GM19099 (cell line): ENCODE measurements at regions not wholly inside any gene's neighbourhood (a gene's known extent, or its start where the extent isn't known, plus 50 kb on each side); places are given as distances from the start of the nearest gene placed in this dataset.

Experiments used
- POLR2A ChIP-seq: IDR thresholded peaks from 3 replicates; pipeline ENCODE4 v1.6.1; 2011; ENCODE audit warnings: low read depth; ENCODE audit not compliant: insufficient read length; ENCODE audit errors: extremely low read depth

GRCh38 chr14:58972233-58973017 is 216.0 kb upstream of the DAAM1 start:
- TF ChIP-seq POLR2A, result no peak

- TF ChIP-seq POLR2A, result no peak
Observed at GRCh38 chr14:58977366-58977765, 211.1 kb upstream of the DAAM1 start.

- TF ChIP-seq POLR2A, result no peak
Observed at GRCh38 chr14:58978343-58978742, 210.1 kb upstream of the DAAM1 start.

GRCh38 chr14:58979325-58979724 is 209.1 kb upstream of the DAAM1 start:
- TF ChIP-seq POLR2A, result no peak

- TF ChIP-seq POLR2A, result no peak
Observed at GRCh38 chr14:58981840-58982239, 206.6 kb upstream of the DAAM1 start.

GRCh38 chr14:58985786-58986185 is 202.7 kb upstream of the DAAM1 start:
- TF ChIP-seq POLR2A, result no peak

GRCh38 chr14:58987591-58987990 is 200.9 kb upstream of the DAAM1 start:
- TF ChIP-seq POLR2A, result no peak

GRCh38 chr14:58992935-58993334 is 195.5 kb upstream of the DAAM1 start:
- TF ChIP-seq POLR2A, result no peak

- no peak for TF ChIP-seq POLR2A
Observed at GRCh38 chr14:58994130-58994529, 194.3 kb upstream of the DAAM1 start.

- TF ChIP-seq POLR2A, result no peak
Observed at GRCh38 chr14:59004012-59004411, 184.5 kb upstream of the DAAM1 start.

- no peak for TF ChIP-seq POLR2A
Observed at GRCh38 chr14:59009967-59010366, 178.5 kb upstream of the DAAM1 start.

- TF ChIP-seq POLR2A, result no peak
Observed at GRCh38 chr14:59013672-59014298, 174.7 kb upstream of the DAAM1 start.

- no peak for TF ChIP-seq POLR2A
Observed at GRCh38 chr14:59015482-59015881, 173.0 kb upstream of the DAAM1 start.

- no peak for TF ChIP-seq POLR2A
Observed at GRCh38 chr14:59017285-59017965, 171.0 kb upstream of the DAAM1 start.

- no peak for TF ChIP-seq POLR2A
Observed at GRCh38 chr14:59018460-59018859, 170.0 kb upstream of the DAAM1 start.

- TF ChIP-seq POLR2A, result no peak
Observed at GRCh38 chr14:59018978-59019377, 169.5 kb upstream of the DAAM1 start.
